ENCODE measurements at regions not wholly inside any gene's neighbourhood (a gene's known extent, or its start where the extent isn't known, plus 50 kb on each side); places are given as distances from the start of the nearest gene placed in this dataset.

DNA sequence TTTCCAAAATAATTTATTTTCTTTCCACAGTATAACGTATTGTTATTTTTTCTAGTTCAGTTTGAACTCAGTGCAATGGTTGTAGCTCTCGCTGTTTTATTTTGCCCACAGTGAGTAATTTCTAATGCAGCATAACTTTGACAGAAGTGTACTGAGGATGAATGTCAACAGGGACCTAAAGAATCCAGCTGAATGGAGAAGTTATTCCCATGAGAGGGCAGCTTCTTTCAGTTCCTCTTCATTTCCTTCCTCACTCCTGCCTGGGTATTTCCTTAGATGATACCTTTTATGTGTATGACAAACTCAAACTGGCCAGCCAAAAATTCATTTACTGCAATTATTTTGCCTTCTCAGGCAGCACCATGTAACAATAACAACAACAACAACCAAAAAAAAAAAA, 1223.1 kb upstream of the ZEB2 start:
- H3K4me1 ChIP-seq (ENCODE audit: insufficient read depth, low read length) = peaks cover 18% of the 10 kb centered on the region
- ATAC-seq (no peak), DNase-seq (no peak)
- no peaks in the 10 kb centered on the region for H3K36me3 ChIP-seq (ENCODE audit: low read depth, low read length)
- H2AFZ ChIP-seq (ENCODE audit: low read length) = no peak overlapping the region
- H3K27ac ChIP-seq (ENCODE audit: low read length) = no peak overlapping the region
- ChIA-PET POLR2A (ENCODE audit: unreplicated experiment) (no interaction called here), CTCF (no interaction called here)
- H3K9me3 ChIP-seq (ENCODE audit: low read length) = no peaks in the 10 kb centered on the region
- no peaks in the 10 kb centered on the region for H3K9me2 ChIP-seq (replicated peaks; ENCODE audit: low read length)
- no peaks in the 10 kb centered on the region for H3K79me2 ChIP-seq (ENCODE audit: low read length)
- intact Hi-C loops (cut with micrococcal nuclease) = no loop called here
- no peaks in the 10 kb centered on the region for H3K27me3 ChIP-seq (ENCODE audit: low read length)
- TF ChIP-seq EZH2 (IDR thresholded peaks at IDR 0.05; ENCODE audit: low read length, unreplicated experiment) (no peak), EZH2phosphoT487 (IDR thresholded peaks at IDR 0.05; ENCODE audit: borderline replicate concordance, low read length) (no peak)
- TF ChIP-seq, protein P1, sequence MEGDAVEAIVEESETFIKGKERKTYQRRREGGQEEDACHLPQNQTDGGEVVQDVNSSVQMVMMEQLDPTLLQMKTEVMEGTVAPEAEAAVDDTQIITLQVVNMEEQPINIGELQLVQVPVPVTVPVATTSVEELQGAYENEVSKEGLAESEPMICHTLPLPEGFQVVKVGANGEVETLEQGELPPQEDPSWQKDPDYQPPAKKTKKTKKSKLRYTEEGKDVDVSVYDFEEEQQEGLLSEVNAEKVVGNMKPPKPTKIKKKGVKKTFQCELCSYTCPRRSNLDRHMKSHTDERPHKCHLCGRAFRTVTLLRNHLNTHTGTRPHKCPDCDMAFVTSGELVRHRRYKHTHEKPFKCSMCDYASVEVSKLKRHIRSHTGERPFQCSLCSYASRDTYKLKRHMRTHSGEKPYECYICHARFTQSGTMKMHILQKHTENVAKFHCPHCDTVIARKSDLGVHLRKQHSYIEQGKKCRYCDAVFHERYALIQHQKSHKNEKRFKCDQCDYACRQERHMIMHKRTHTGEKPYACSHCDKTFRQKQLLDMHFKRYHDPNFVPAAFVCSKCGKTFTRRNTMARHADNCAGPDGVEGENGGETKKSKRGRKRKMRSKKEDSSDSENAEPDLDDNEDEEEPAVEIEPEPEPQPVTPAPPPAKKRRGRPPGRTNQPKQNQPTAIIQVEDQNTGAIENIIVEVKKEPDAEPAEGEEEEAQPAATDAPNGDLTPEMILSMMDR (conservative IDR thresholded peaks at IDR 0.05; ENCODE audit: low read depth, low read length) = no peak
- H3K4me3 ChIP-seq (ENCODE audit: low read length) = no peak overlapping the region
- H3K4me2 ChIP-seq (ENCODE audit: low read length) = no peak overlapping the region
- H3F3A ChIP-seq (ENCODE audit: low read length, unreplicated experiment) = no peaks in the 10 kb centered on the region
- no peak overlapping the region for H3K9ac ChIP-seq (ENCODE audit: low read length)
- no peaks in the 10 kb centered on the region for H4K20me1 ChIP-seq (ENCODE audit: low read length)
- BruUV-seq (replicated peaks) = no TSS peak

DNA sequence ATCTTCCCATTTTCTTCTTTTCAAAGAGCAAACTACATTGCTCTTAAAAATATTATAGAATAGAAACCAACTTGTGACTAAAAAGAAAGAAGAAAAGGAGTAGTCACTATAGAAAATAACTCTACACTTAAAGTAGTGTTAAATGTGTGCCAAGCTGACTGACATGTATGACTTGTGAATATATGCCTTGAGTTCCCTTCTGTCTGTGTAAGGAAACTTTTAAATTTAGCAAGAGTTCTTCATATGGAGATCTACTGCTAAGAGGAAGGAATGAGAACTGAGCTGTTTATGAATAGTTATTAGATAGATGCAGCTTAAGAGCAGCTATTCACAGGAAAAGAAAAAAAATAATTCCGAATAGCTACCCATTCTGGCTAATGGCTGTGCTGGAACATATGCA, 1221.7 kb upstream of the ZEB2 start:
- CTCF ChIA-PET = interaction anchor here (0.7 kb wide), 1 partner anchor 119 kb away, joined by 4 read pairs; no protein-coding TSS in a partner anchor
- no peaks in the 10 kb centered on the region for H3K36me3 ChIP-seq (ENCODE audit: low read depth, low read length)

GRCh38 chr2:145741181-145741580, 1221.3 kb upstream of the ZEB2 start:
- Histone ChIP-seq H4K20me1 (ENCODE audit: low read length) (no peaks in the 10 kb centered on the region), H3K4me3 (ENCODE audit: low read length) (no peak overlapping the region), H3K9me2 (replicated peaks; ENCODE audit: low read length) (no peaks in the 10 kb centered on the region), H3K4me1 (ENCODE audit: insufficient read depth, low read length) (peaks cover 18% of the 10 kb centered on the region), H3K27ac (ENCODE audit: low read length) (no peak overlapping the region), H3K4me2 (ENCODE audit: low read length) (no peak overlapping the region), H3K27me3 (ENCODE audit: low read length) (no peaks in the 10 kb centered on the region), H2AFZ (ENCODE audit: low read length) (no peak overlapping the region), H3F3A (ENCODE audit: low read length, unreplicated experiment) (no peaks in the 10 kb centered on the region), H3K36me3 (ENCODE audit: low read depth, low read length) (no peaks in the 10 kb centered on the region), H3K9me3 (ENCODE audit: low read length) (no peaks in the 10 kb centered on the region), H3K79me2 (ENCODE audit: low read length) (no peaks in the 10 kb centered on the region), H3K9ac (ENCODE audit: low read length) (no peak overlapping the region)
- no peak for DNase-seq
- no TSS peak for BruUV-seq (replicated peaks)
- intact Hi-C loops (cut with micrococcal nuclease) = no loop called here
- POLR2A ChIA-PET (ENCODE audit: unreplicated experiment) = no interaction called here
- CTCF ChIA-PET = interaction anchor here (0.7 kb wide), 1 partner anchor 119 kb away, joined by 4 read pairs; no protein-coding TSS in a partner anchor
- ATAC-seq = no peak
- TF ChIP-seq EZH2phosphoT487 (IDR thresholded peaks at IDR 0.05; ENCODE audit: borderline replicate concordance, low read length) (no peak), EZH2 (IDR thresholded peaks at IDR 0.05; ENCODE audit: low read length, unreplicated experiment) (no peak)
- TF ChIP-seq, protein P1 (conservative IDR thresholded peaks at IDR 0.05; ENCODE audit: low read depth, low read length) = no peak

More for the DNA sequence above, 1221.7 kb upstream of the ZEB2 start:
- H3K9me3 ChIP-seq (ENCODE audit: low read length) = no peaks in the 10 kb centered on the region
- TF ChIP-seq EZH2 (IDR thresholded peaks at IDR 0.05; ENCODE audit: low read length, unreplicated experiment) = no peak
- no peak for TF ChIP-seq EZH2phosphoT487 (IDR thresholded peaks at IDR 0.05; ENCODE audit: borderline replicate concordance, low read length)
- TF ChIP-seq, protein P1 (conservative IDR thresholded peaks at IDR 0.05; ENCODE audit: low read depth, low read length) = no peak
- POLR2A ChIA-PET (ENCODE audit: unreplicated experiment) = no interaction called here
- intact Hi-C loops (cut with micrococcal nuclease) = no loop called here
- no peaks in the 10 kb centered on the region for H3K27me3 ChIP-seq (ENCODE audit: low read length)
- H3K4me2 ChIP-seq (ENCODE audit: low read length) = no peak overlapping the region
- ATAC-seq (no peak), DNase-seq (no peak)
- H3K9ac ChIP-seq (ENCODE audit: low read length) = no peak overlapping the region
- H3K4me1 ChIP-seq (ENCODE audit: insufficient read depth, low read length) = peaks cover 18% of the 10 kb centered on the region
- H3F3A ChIP-seq (ENCODE audit: low read length, unreplicated experiment) = no peaks in the 10 kb centered on the region
- no peak overlapping the region for H3K4me3 ChIP-seq (ENCODE audit: low read length)
- no peaks in the 10 kb centered on the region for H3K79me2 ChIP-seq (ENCODE audit: low read length)
- no TSS peak for BruUV-seq (replicated peaks)
- no peak overlapping the region for H2AFZ ChIP-seq (ENCODE audit: low read length)
- no peak overlapping the region for H3K27ac ChIP-seq (ENCODE audit: low read length)
- no peaks in the 10 kb centered on the region for H3K9me2 ChIP-seq (replicated peaks; ENCODE audit: low read length)
- H4K20me1 ChIP-seq (ENCODE audit: low read length) = no peaks in the 10 kb centered on the region

Data from PC-3 (cell line).